Nephron (organoid): ENCODE measurements at regions not wholly inside any gene's neighbourhood (a gene's known extent, or its start where the extent isn't known, plus 50 kb on each side); places are given as distances from the start of the nearest gene placed in this dataset.
A peak's percentile ranks its signal among the peaks of the same experiment; 100 is the strongest.

Experiments used
- H3K27ac Mint-ChIP-seq, 3 experiments: 2 replicates each; pipeline ENCODE4 v1.8.0; 2020; ENCODE audit warnings: mixed read lengths in 3 of 3, mild to moderate bottlenecking in 2 of 3, moderate library complexity in 1 of 3
- H3K27me3 Mint-ChIP-seq: 2 replicates; pipeline ENCODE4 v1.8.0; 2021; ENCODE audit warnings: low read depth, mild to moderate bottlenecking, moderate library complexity, mixed read lengths
- H3K36me3 Mint-ChIP-seq: 2 replicates; pipeline ENCODE4 v1.8.0; 2020; ENCODE audit warnings: low read depth, mixed read lengths
- H3K4me1 Mint-ChIP-seq: 2 replicates; pipeline ENCODE4 v1.8.0; 2020; ENCODE audit warnings: mixed read lengths
- H3K4me3 Mint-ChIP-seq, 3 experiments: 2 replicates each; pipeline ENCODE4 v1.8.0; 2020; ENCODE audit warnings: mild to moderate bottlenecking in 3 of 3, mixed read lengths in 3 of 3, moderate library complexity in 2 of 3
- H3K9me3 Mint-ChIP-seq: 2 replicates; pipeline ENCODE4 v1.8.0; 2020; ENCODE audit warnings: mixed read lengths
- CTCF ChIP-seq, 3 experiments: fragments of 200-600 bp; sonication (generic); IDR thresholded peaks; one replicate each; pipeline ENCODE4 v1.5.0; 2021; ENCODE audit warnings: antibody characterized with exemption in 3 of 3; ENCODE audit not compliant: unreplicated experiment in 3 of 3

- Mint-ChIP-seq H3K27me3 (no peaks in the 10 kb centered on the region), H3K4me3 (no peak overlapping the region), H3K36me3 (no peaks in the 10 kb centered on the region), H3K4me1 (no peaks in the 10 kb centered on the region), H3K9me3 (no peaks in the 10 kb centered on the region), H3K27ac (no peak overlapping the region)
- TF ChIP-seq CTCF (IDR thresholded peaks at IDR 0.05; ENCODE audit: unreplicated experiment in 3 of 3): no peak
Observed at GRCh38 chr4:130698251-130698650, 1602.3 kb downstream of the C4orf33 start.

GRCh38 chr4:130699004-130699403 lies 1603.1 kb downstream of the C4orf33 start:
- Mint-ChIP-seq H3K4me1 (peaks cover 6% of the 10 kb centered on the region), H3K27me3 (no peaks in the 10 kb centered on the region), H3K36me3 (no peaks in the 10 kb centered on the region), H3K9me3 (no peaks in the 10 kb centered on the region), H3K27ac (no peak overlapping the region), H3K4me3 (no peak overlapping the region)
- no peak for TF ChIP-seq CTCF (IDR thresholded peaks at IDR 0.05; ENCODE audit: unreplicated experiment in 3 of 3)

- Mint-ChIP-seq H3K9me3 (no peaks in the 10 kb centered on the region), H3K27me3 (no peaks in the 10 kb centered on the region), H3K4me1 (peaks cover 14% of the 10 kb centered on the region), H3K36me3 (peaks cover 4% of the 10 kb centered on the region), H3K4me3 (no peak overlapping the region), H3K27ac (no peak overlapping the region)
- TF ChIP-seq CTCF (IDR thresholded peaks at IDR 0.05; ENCODE audit: unreplicated experiment in 3 of 3): no peak
Observed at GRCh38 chr4:130703211-130703935, 1607.4 kb downstream of the C4orf33 start.

- Mint-ChIP-seq H3K36me3 (peaks cover 4% of the 10 kb centered on the region), H3K9me3 (no peaks in the 10 kb centered on the region), H3K4me1 (peaks cover 14% of the 10 kb centered on the region), H3K4me3 (no peak overlapping the region), H3K27me3 (no peaks in the 10 kb centered on the region), H3K27ac (no peak overlapping the region)
- no peak for TF ChIP-seq CTCF (IDR thresholded peaks at IDR 0.05; ENCODE audit: unreplicated experiment in 3 of 3)
Observed at GRCh38 chr4:130705023-130705422, 1609.1 kb downstream of the C4orf33 start.

GRCh38 chr4:130712038-130712437 lies 1616.1 kb downstream of the C4orf33 start:
- H3K27ac Mint-ChIP-seq: no peak overlapping the region
- peaks cover 7% of the 10 kb centered on the region for H3K9me3 Mint-ChIP-seq
- peaks cover 4% of the 10 kb centered on the region for H3K36me3 Mint-ChIP-seq
- no peaks in the 10 kb centered on the region for H3K27me3 Mint-ChIP-seq
- TF ChIP-seq CTCF (IDR thresholded peaks at IDR 0.05; ENCODE audit: unreplicated experiment in 3 of 3): no peak
- peaks cover 3% of the 10 kb centered on the region for H3K4me1 Mint-ChIP-seq
- H3K4me3 Mint-ChIP-seq: no peak overlapping the region

GRCh38 chr4:130714006-130714405 lies 1618.1 kb downstream of the C4orf33 start:
- Mint-ChIP-seq H3K36me3 (no peaks in the 10 kb centered on the region), H3K27ac (peak overlapping the region in 2 of 3 experiments; percentile 47 to 55), H3K4me3 (no peak overlapping the region), H3K27me3 (no peaks in the 10 kb centered on the region), H3K9me3 (peaks cover 9% of the 10 kb centered on the region), H3K4me1 (no peaks in the 10 kb centered on the region)
- no peak for TF ChIP-seq CTCF (IDR thresholded peaks at IDR 0.05; ENCODE audit: unreplicated experiment in 3 of 3)
